Natural killer cell treated with Interleukin-12 subunit alpha and Interleukin-12 subunit beta and Interleukin-15 and Interleukin-18, amount 100 ng/mL, for 72 hours (primary cell): ENCODE measurements at regions not wholly inside any gene's neighbourhood (a gene's known extent, or its start where the extent isn't known, plus 50 kb on each side); places are given as distances from the start of the nearest gene placed in this dataset.

Source experiments
- ATAC-seq, 2 donors: fragments of 150-1000 bp; cut with Tn5 transposase in 1 of 2; sonication (Bioruptor Pico), chemical (Tn5 transposase) in 1 of 2; 2 replicates each; pipeline ENCODE4 v1.10.0; 2021
- DNase-seq: peaks from one replicate; pipeline ENCODE4 v3.0.0; 2022; ENCODE audit warnings: low spot score
- H3K27ac Mint-ChIP-seq, 2 donors: 1 replicate in 1 of 2; 2 replicates in 1 of 2; pipeline ENCODE4 v1.8.0; 2022; ENCODE audit warnings: mixed read lengths in 2 of 2, mild to moderate bottlenecking in 1 of 2, moderate library complexity in 1 of 2
- H3K27me3 Mint-ChIP-seq, 2 donors: 1 replicate in 1 of 2; 2 replicates in 1 of 2; pipeline ENCODE4 v1.8.0; 2022; ENCODE audit warnings: mixed read lengths in 2 of 2
- H3K36me3 Mint-ChIP-seq: one replicate; pipeline ENCODE4 v1.8.0; 2022; ENCODE audit warnings: mixed read lengths
- H3K4me1 Mint-ChIP-seq, 2 donors: 1 replicate in 1 of 2; 2 replicates in 1 of 2; pipeline ENCODE4 v1.8.0; 2022; ENCODE audit warnings: low read depth in 2 of 2, mixed read lengths in 2 of 2, mild to moderate bottlenecking in 1 of 2
- H3K4me3 Mint-ChIP-seq: one replicate; pipeline ENCODE4 v1.8.0; 2022; ENCODE audit warnings: mixed read lengths
- H3K9me3 Mint-ChIP-seq: 2 replicates; pipeline ENCODE4 v1.8.0; 2022; ENCODE audit warnings: mixed read lengths

GRCh38 chr2:158024288-158024898, 77.3 kb upstream of the UPP2 start:
- Mint-ChIP-seq H3K27me3 (no peaks in the 10 kb centered on the region), H3K27ac (no peak overlapping the region), H3K9me3 (no peaks in the 10 kb centered on the region), H3K4me1 (no peaks in the 10 kb centered on the region), H3K36me3 (no peaks in the 10 kb centered on the region), H3K4me3 (no peak overlapping the region)
- DNase-seq (no peak), ATAC-seq (no peak)

- Mint-ChIP-seq H3K36me3 (no peaks in the 10 kb centered on the region), H3K27me3 (peaks cover 7 to 8% of the 10 kb centered on the region in 2 donors), H3K27ac (no peak overlapping the region), H3K4me1 (no peaks in the 10 kb centered on the region), H3K4me3 (no peak overlapping the region), H3K9me3 (no peaks in the 10 kb centered on the region)
- ATAC-seq (no peak), DNase-seq (no peak)
Observed at GRCh38 chr2:158022888-158023287, 78.8 kb upstream of the UPP2 start.

- Mint-ChIP-seq H3K27me3 (peaks cover 8 to 10% of the 10 kb centered on the region in 2 donors), H3K9me3 (no peaks in the 10 kb centered on the region), H3K36me3 (no peaks in the 10 kb centered on the region), H3K4me3 (no peak overlapping the region), H3K4me1 (no peaks in the 10 kb centered on the region), H3K27ac (no peak overlapping the region)
- DNase-seq, result no peak
- ATAC-seq, result no peak
Observed at GRCh38 chr2:158021226-158021625, 80.5 kb upstream of the UPP2 start.

GRCh38 chr2:158015428-158016076, 86.1 kb upstream of the UPP2 start:
- ATAC-seq (peak in 1 of 2 donors; percentile 52), DNase-seq (no peak)
- H3K27ac Mint-ChIP-seq, result no peak overlapping the region
- H3K9me3 Mint-ChIP-seq, result no peaks in the 10 kb centered on the region
- H3K27me3 Mint-ChIP-seq, result peaks cover 9 to 10% of the 10 kb centered on the region in 2 donors
- H3K4me1 Mint-ChIP-seq, result peaks cover 7% of the 10 kb centered on the region in 2 donors
- no peak overlapping the region for H3K4me3 Mint-ChIP-seq
- no peaks in the 10 kb centered on the region for H3K36me3 Mint-ChIP-seq

GRCh38 chr2:158013891-158014290, 87.8 kb upstream of the UPP2 start:
- Mint-ChIP-seq H3K27ac (no peak overlapping the region), H3K27me3 (peaks cover 13 to 16% of the 10 kb centered on the region in 2 donors), H3K4me1 (peaks cover 7% of the 10 kb centered on the region in 2 donors), H3K36me3 (no peaks in the 10 kb centered on the region), H3K4me3 (no peak overlapping the region), H3K9me3 (no peaks in the 10 kb centered on the region)
- peak in 1 of 2 donors; percentile 11 for ATAC-seq
- DNase-seq, result no peak

GRCh38 chr2:158011055-158011771, 90.5 kb upstream of the UPP2 start:
- Mint-ChIP-seq H3K27ac (no peak overlapping the region), H3K36me3 (no peaks in the 10 kb centered on the region), H3K27me3 (peaks cover 9 to 34% of the 10 kb centered on the region in 2 donors), H3K4me1 (peaks cover 7 to 12% of the 10 kb centered on the region in 2 donors), H3K4me3 (no peak overlapping the region), H3K9me3 (no peaks in the 10 kb centered on the region)
- ATAC-seq, result no peak
- no peak for DNase-seq

- Mint-ChIP-seq H3K4me1 (peaks cover 0 to 5% of the 10 kb centered on the region in 2 donors), H3K27ac (no peak overlapping the region), H3K9me3 (no peaks in the 10 kb centered on the region), H3K27me3 (peaks cover 15 to 42% of the 10 kb centered on the region in 2 donors), H3K36me3 (no peaks in the 10 kb centered on the region), H3K4me3 (no peak overlapping the region)
- no peak for ATAC-seq
- no peak for DNase-seq
Observed at GRCh38 chr2:158009399-158009798, 92.3 kb upstream of the UPP2 start.

GRCh38 chr2:158006961-158007719, 94.5 kb upstream of the UPP2 start:
- peak in 1 of 2 donors; percentile 45 for ATAC-seq
- no peaks in the 10 kb centered on the region for H3K36me3 Mint-ChIP-seq
- H3K27ac Mint-ChIP-seq, result no peak overlapping the region
- H3K27me3 Mint-ChIP-seq, result peaks cover 19 to 42% of the 10 kb centered on the region in 2 donors
- no peak overlapping the region for H3K4me3 Mint-ChIP-seq
- peaks cover 0 to 5% of the 10 kb centered on the region in 2 donors for H3K4me1 Mint-ChIP-seq
- DNase-seq, result no peak
- no peaks in the 10 kb centered on the region for H3K9me3 Mint-ChIP-seq

GRCh38 chr2:158004126-158004764, 97.4 kb upstream of the UPP2 start:
- no peaks in the 10 kb centered on the region for H3K9me3 Mint-ChIP-seq
- no peaks in the 10 kb centered on the region for H3K36me3 Mint-ChIP-seq
- no peak for DNase-seq
- no peak overlapping the region for H3K27ac Mint-ChIP-seq
- H3K27me3 Mint-ChIP-seq, result peaks cover 13 to 45% of the 10 kb centered on the region in 2 donors
- ATAC-seq, result no peak
- H3K4me3 Mint-ChIP-seq, result no peak overlapping the region
- peaks cover 0 to 5% of the 10 kb centered on the region in 2 donors for H3K4me1 Mint-ChIP-seq

GRCh38 chr2:158002079-158002478, 99.6 kb upstream of the UPP2 start:
- H3K27me3 Mint-ChIP-seq, result peaks cover 13 to 31% of the 10 kb centered on the region in 2 donors
- no peak overlapping the region for H3K4me3 Mint-ChIP-seq
- ATAC-seq (no peak), DNase-seq (no peak)
- H3K27ac Mint-ChIP-seq, result no peak overlapping the region
- peaks cover 0 to under 1% of the 10 kb centered on the region in 2 donors for H3K4me1 Mint-ChIP-seq
- no peaks in the 10 kb centered on the region for H3K36me3 Mint-ChIP-seq
- H3K9me3 Mint-ChIP-seq, result peaks cover 3% of the 10 kb centered on the region

- H3K4me3 Mint-ChIP-seq, result no peak overlapping the region
- ATAC-seq (no peak), DNase-seq (no peak)
- peaks cover 3% of the 10 kb centered on the region for H3K9me3 Mint-ChIP-seq
- H3K36me3 Mint-ChIP-seq, result no peaks in the 10 kb centered on the region
- H3K27ac Mint-ChIP-seq, result no peak overlapping the region
- no peaks in the 10 kb centered on the region for H3K4me1 Mint-ChIP-seq
- peaks cover 5 to 13% of the 10 kb centered on the region in 2 donors for H3K27me3 Mint-ChIP-seq
Observed at GRCh38 chr2:157996799-157997198, 104.9 kb upstream of the UPP2 start.

GRCh38 chr2:157995117-157995516, 106.6 kb upstream of the UPP2 start:
- no peaks in the 10 kb centered on the region for H3K36me3 Mint-ChIP-seq
- DNase-seq, result no peak
- no peak for ATAC-seq
- no peaks in the 10 kb centered on the region for H3K4me1 Mint-ChIP-seq
- H3K27me3 Mint-ChIP-seq, result peaks cover 0 to 5% of the 10 kb centered on the region in 2 donors
- H3K27ac Mint-ChIP-seq, result no peak overlapping the region
- no peak overlapping the region for H3K4me3 Mint-ChIP-seq
- peaks cover 3% of the 10 kb centered on the region for H3K9me3 Mint-ChIP-seq

GRCh38 chr2:157991932-157992331, 109.7 kb upstream of the UPP2 start:
- no peak overlapping the region for H3K27ac Mint-ChIP-seq
- no peak for ATAC-seq
- no peaks in the 10 kb centered on the region for H3K36me3 Mint-ChIP-seq
- no peaks in the 10 kb centered on the region for H3K9me3 Mint-ChIP-seq
- no peaks in the 10 kb centered on the region for H3K4me1 Mint-ChIP-seq
- H3K27me3 Mint-ChIP-seq, result peaks cover 0 to 2% of the 10 kb centered on the region in 2 donors
- H3K4me3 Mint-ChIP-seq, result no peak overlapping the region
- DNase-seq, result no peak
